ENCODE measurements at regions not wholly inside any gene's neighbourhood (a gene's known extent, or its start where the extent isn't known, plus 50 kb on each side); places are given as distances from the start of the nearest gene placed in this dataset.

GRCh38 chr22:48511781-48512327, 1315.8 kb downstream of the BRD1 start (continued):
- TF ChIP-seq ZNF462 (CRISPR knock-in tag; IDR thresholded peaks at IDR 0.05): no peak

- peaks cover 7% of the 10 kb centered on the region for H3K27me3 Mint-ChIP-seq (ENCODE audit: insufficient read depth, low read depth, poor library complexity)
- DNase-seq (ENCODE audit: low spot score): no peak
- Histone ChIP-seq H3K9me2 (ENCODE audit: insufficient read depth) (no peaks in the 10 kb centered on the region), H3F3A (replicated peaks; ENCODE audit: low read depth) (no peaks in the 10 kb centered on the region), H3K4me3 (no peak overlapping the region), H3K79me2 (replicated peaks; ENCODE audit: insufficient read depth) (no peaks in the 10 kb centered on the region), H3K27ac (ENCODE audit: low read depth) (no peak overlapping the region), H2AFZ (no peak overlapping the region), H3K4me1 (ENCODE audit: insufficient read depth) (no peaks in the 10 kb centered on the region), H3K4me2 (no peak overlapping the region), H3K27me3 (ENCODE audit: insufficient read depth) (no peaks in the 10 kb centered on the region), H4K20me1 (replicated peaks; ENCODE audit: insufficient read depth) (no peaks in the 10 kb centered on the region), H3K36me3 (ENCODE audit: insufficient read depth) (no peaks in the 10 kb centered on the region; the same call in 1 of the 2 replicates)
- no peak overlapping the region; the same call in 1 of the 2 replicates for H3K27ac Mint-ChIP-seq
- peaks cover 28% of the 10 kb centered on the region for H3K4me1 Mint-ChIP-seq
- H3K9me3 Mint-ChIP-seq: no peaks in the 10 kb centered on the region; the same call in 2 of the 3 replicates
- TF ChIP-seq CTCF (conservative IDR thresholded peaks at IDR 0.05; ENCODE audit: low read depth in 2 of 2): no peak
- TF ChIP-seq CREB1 (CRISPR knock-in tag; IDR thresholded peaks at IDR 0.05; ENCODE audit: low read depth): no peak
- no peak for TF ChIP-seq EZH2 (IDR thresholded peaks at IDR 0.05; ENCODE audit: low read depth, unreplicated experiment)
- TF ChIP-seq POLR2AphosphoS5 (IDR thresholded peaks at IDR 0.05; ENCODE audit: low read depth): no peak
- H3K36me3 Mint-ChIP-seq (ENCODE audit: low read depth): no peaks in the 10 kb centered on the region
- no peak for ATAC-seq
- no peak overlapping the region for H3K4me3 Mint-ChIP-seq
Measured at GRCh38 chr22:48511211-48511610, 1316.5 kb downstream of the BRD1 start.

Measured in GM23338 (cell line).